ENCODE measurements at regions not wholly inside any gene's neighbourhood (a gene's known extent, or its start where the extent isn't known, plus 50 kb on each side); places are given as distances from the start of the nearest gene placed in this dataset.

GRCh38 chr2:84204995-84205394 is 254.1 kb downstream of the SUCLG1 start:
- Histone ChIP-seq H3K4me3 (no peak overlapping the region), H3K9me2 (ENCODE audit: insufficient read depth) (no peaks in the 10 kb centered on the region), H3K79me2 (ENCODE audit: insufficient read depth) (no peaks in the 10 kb centered on the region), H3K27me3 (replicated peaks; ENCODE audit: insufficient read depth) (no peaks in the 10 kb centered on the region), H2AFZ (no peak overlapping the region), H3K27ac (no peak overlapping the region), H3K4me1 (ENCODE audit: insufficient read depth) (no peaks in the 10 kb centered on the region), H3K9me3 (ENCODE audit: low read depth) (no peaks in the 10 kb centered on the region), H3F3A (ENCODE audit: insufficient read depth) (no peaks in the 10 kb centered on the region), H4K20me1 (ENCODE audit: insufficient read depth) (no peaks in the 10 kb centered on the region), H3K9ac (no peak overlapping the region), H3K4me2 (ENCODE audit: unreplicated experiment) (no peak overlapping the region), H3K36me3 (ENCODE audit: low read depth) (no peaks in the 10 kb centered on the region)
- in situ Hi-C loops (cut with MboI) = no loop called here
- 15% methylated on average over 3 of the region's 3 CpGs for WGBS, 2 experiments (ENCODE audit: low coverage in 1 of 2, low lambda C conversion rate in 2 of 2, missing lambda C conversion rate in 2 of 2)
- no peak for DNase-seq
- TF ChIP-seq EZH2phosphoT487 (IDR thresholded peaks at IDR 0.05; ENCODE audit: insufficient read depth, low read depth) (no peak), EZH2 (IDR thresholded peaks at IDR 0.05; ENCODE audit: insufficient read depth, poor library complexity, severe bottlenecking) (no peak)

GRCh38 chr2:84202166-84202565 is 256.9 kb downstream of the SUCLG1 start:
- whole genome bisulfite sequencing, 2 experiments (ENCODE audit: low coverage in 1 of 2, low lambda C conversion rate in 2 of 2, missing lambda C conversion rate in 2 of 2) = 25 to 36% methylated on average over 4 of the region's 4 CpGs
- H3K4me3 ChIP-seq = no peak overlapping the region
- TF ChIP-seq EZH2phosphoT487 (IDR thresholded peaks at IDR 0.05; ENCODE audit: insufficient read depth, low read depth) (no peak), EZH2 (IDR thresholded peaks at IDR 0.05; ENCODE audit: insufficient read depth, poor library complexity, severe bottlenecking) (no peak)
- no peaks in the 10 kb centered on the region for H3F3A ChIP-seq (ENCODE audit: insufficient read depth)
- no peaks in the 10 kb centered on the region for H4K20me1 ChIP-seq (ENCODE audit: insufficient read depth)
- H3K79me2 ChIP-seq (ENCODE audit: insufficient read depth) = no peaks in the 10 kb centered on the region
- no peak for DNase-seq
- no peaks in the 10 kb centered on the region for H3K9me2 ChIP-seq (ENCODE audit: insufficient read depth)
- no peak overlapping the region for H2AFZ ChIP-seq
- no peak overlapping the region for H3K9ac ChIP-seq
- no peaks in the 10 kb centered on the region for H3K27me3 ChIP-seq (replicated peaks; ENCODE audit: insufficient read depth)
- H3K9me3 ChIP-seq (ENCODE audit: low read depth) = no peaks in the 10 kb centered on the region
- in situ Hi-C loops (cut with MboI) = no loop called here
- H3K27ac ChIP-seq = no peak overlapping the region
- no peaks in the 10 kb centered on the region for H3K4me1 ChIP-seq (ENCODE audit: insufficient read depth)
- no peaks in the 10 kb centered on the region for H3K36me3 ChIP-seq (ENCODE audit: low read depth)
- H3K4me2 ChIP-seq (ENCODE audit: unreplicated experiment) = no peak overlapping the region

- WGBS, 2 experiments (ENCODE audit: low coverage in 1 of 2, low lambda C conversion rate in 2 of 2, missing lambda C conversion rate in 2 of 2) = 9 to 15% methylated on average over 5 of the region's 5 CpGs
- H3K4me1 ChIP-seq (ENCODE audit: insufficient read depth) = no peaks in the 10 kb centered on the region
- in situ Hi-C loops (cut with MboI) = no loop called here
- no peaks in the 10 kb centered on the region for H4K20me1 ChIP-seq (ENCODE audit: insufficient read depth)
- no peaks in the 10 kb centered on the region for H3K27me3 ChIP-seq (replicated peaks; ENCODE audit: insufficient read depth)
- TF ChIP-seq EZH2phosphoT487 (IDR thresholded peaks at IDR 0.05; ENCODE audit: insufficient read depth, low read depth) (no peak), EZH2 (IDR thresholded peaks at IDR 0.05; ENCODE audit: insufficient read depth, poor library complexity, severe bottlenecking) (no peak)
- no peak overlapping the region for H3K4me2 ChIP-seq (ENCODE audit: unreplicated experiment)
- no peak for DNase-seq
- H3K27ac ChIP-seq = no peak overlapping the region
- H3K9ac ChIP-seq = no peak overlapping the region
- H3K9me3 ChIP-seq (ENCODE audit: low read depth) = no peaks in the 10 kb centered on the region
- H3K36me3 ChIP-seq (ENCODE audit: low read depth) = no peaks in the 10 kb centered on the region
- no peaks in the 10 kb centered on the region for H3F3A ChIP-seq (ENCODE audit: insufficient read depth)
- no peak overlapping the region for H2AFZ ChIP-seq
- no peaks in the 10 kb centered on the region for H3K9me2 ChIP-seq (ENCODE audit: insufficient read depth)
- no peaks in the 10 kb centered on the region for H3K79me2 ChIP-seq (ENCODE audit: insufficient read depth)
- H3K4me3 ChIP-seq = no peak overlapping the region
Observed at GRCh38 chr2:84201158-84201557, 257.9 kb downstream of the SUCLG1 start.

DNA sequence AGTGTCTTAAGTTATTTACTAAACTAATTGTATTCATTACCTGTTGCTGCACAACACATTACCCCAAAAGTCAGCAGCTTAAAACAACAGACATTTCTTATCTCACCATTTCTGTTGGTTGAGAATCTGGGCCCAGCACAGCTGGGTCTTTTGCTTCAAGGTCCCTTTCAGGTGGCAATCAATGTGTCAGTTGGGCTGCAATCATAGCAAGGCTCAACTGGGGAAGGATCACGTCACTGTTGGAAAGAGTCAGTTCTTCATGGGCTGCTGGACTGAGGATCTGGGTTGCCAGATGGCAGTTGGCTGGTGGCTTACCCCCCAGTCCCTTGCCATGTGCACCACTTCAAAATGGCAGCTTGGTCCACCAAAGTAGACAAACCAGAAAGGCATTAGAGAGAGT is 261.2 kb downstream of the SUCLG1 start:
- no peaks in the 10 kb centered on the region for H3K36me3 ChIP-seq (ENCODE audit: low read depth)
- no peak overlapping the region for H3K4me2 ChIP-seq (ENCODE audit: unreplicated experiment)
- no peaks in the 10 kb centered on the region for H3K9me3 ChIP-seq (ENCODE audit: low read depth)
- DNase-seq = no peak
- no peaks in the 10 kb centered on the region for H4K20me1 ChIP-seq (ENCODE audit: insufficient read depth)
- WGBS, 2 experiments (ENCODE audit: low coverage in 1 of 2, low lambda C conversion rate in 2 of 2, missing lambda C conversion rate in 2 of 2) = 40 to 41% methylated on average over 1 of the region's 1 CpG
- TF ChIP-seq EZH2 (IDR thresholded peaks at IDR 0.05; ENCODE audit: insufficient read depth, poor library complexity, severe bottlenecking) (no peak), EZH2phosphoT487 (IDR thresholded peaks at IDR 0.05; ENCODE audit: insufficient read depth, low read depth) (no peak)
- H2AFZ ChIP-seq = no peak overlapping the region
- no peak overlapping the region for H3K4me3 ChIP-seq
- H3K27ac ChIP-seq = no peak overlapping the region
- H3K27me3 ChIP-seq (replicated peaks; ENCODE audit: insufficient read depth) = no peaks in the 10 kb centered on the region
- no peak overlapping the region for H3K9ac ChIP-seq
- H3K9me2 ChIP-seq (ENCODE audit: insufficient read depth) = no peaks in the 10 kb centered on the region
- H3F3A ChIP-seq (ENCODE audit: insufficient read depth) = no peaks in the 10 kb centered on the region
- H3K4me1 ChIP-seq (ENCODE audit: insufficient read depth) = no peaks in the 10 kb centered on the region
- in situ Hi-C loops (cut with MboI) = no loop called here
- H3K79me2 ChIP-seq (ENCODE audit: insufficient read depth) = no peaks in the 10 kb centered on the region

All from GM23248 (cell line).